ENCODE measurements at regions not wholly inside any gene's neighbourhood (a gene's known extent, or its start where the extent isn't known, plus 50 kb on each side); places are given as distances from the start of the nearest gene placed in this dataset.

- DNase-seq: no peak
- Histone ChIP-seq H3K36me3 (no peaks in the 10 kb centered on the region), H3K4me3 (no peak overlapping the region), H3K27ac (no peak overlapping the region), H3K9me3 (no peaks in the 10 kb centered on the region), H3K27me3 (no peaks in the 10 kb centered on the region), H3K4me1 (no peaks in the 10 kb centered on the region)
- TF ChIP-seq EP300 (IDR thresholded peaks at IDR 0.05; ENCODE audit: low read depth): no peak
- no peak for TF ChIP-seq POLR2AphosphoS5 (IDR thresholded peaks at IDR 0.05)
- no peak for TF ChIP-seq CTCF (IDR thresholded peaks at IDR 0.05)
- TF ChIP-seq POLR2A (IDR thresholded peaks at IDR 0.05): no peak
- intact Hi-C loops (cut with DNase I; ENCODE audit: low total_unique reads) (no loop called here), in situ Hi-C loops (cut with MboI; ENCODE audit: low pct_ligation_motif_present in 1 of 4, low pct_unique_long_range_greater_than_20kb in 1 of 4, low sequenced_read_pairs in 3 of 4) (no loop called here)
- WGBS, 2 donors (ENCODE audit: low coverage in 1 of 2): 47 to 65% methylated on average over 3 of the region's 3 CpGs
Measured at GRCh38 chr4:62881901-62882300, 1527.3 kb downstream of the TECRL start.

- DNase-seq: no peak
- H3K9me3 ChIP-seq: no peaks in the 10 kb centered on the region
- in situ Hi-C loops (cut with MboI; ENCODE audit: low pct_ligation_motif_present in 1 of 4, low pct_unique_long_range_greater_than_20kb in 1 of 4, low sequenced_read_pairs in 3 of 4) (no loop called here), intact Hi-C loops (cut with DNase I; ENCODE audit: low total_unique reads) (no loop called here)
- H3K27ac ChIP-seq: no peak overlapping the region
- H3K27me3 ChIP-seq: no peaks in the 10 kb centered on the region
- no peak overlapping the region for H3K4me3 ChIP-seq
- TF ChIP-seq EP300 (IDR thresholded peaks at IDR 0.05; ENCODE audit: low read depth) (no peak), POLR2AphosphoS5 (IDR thresholded peaks at IDR 0.05) (no peak), POLR2A (IDR thresholded peaks at IDR 0.05) (no peak), CTCF (IDR thresholded peaks at IDR 0.05) (no peak)
- WGBS, 2 donors (ENCODE audit: low coverage in 1 of 2): 48 to 62% methylated on average over 2 of the region's 2 CpGs
- no peaks in the 10 kb centered on the region for H3K4me1 ChIP-seq
- no peaks in the 10 kb centered on the region for H3K36me3 ChIP-seq
Measured at GRCh38 chr4:62881210-62881609, 1528.0 kb downstream of the TECRL start.

GRCh38 chr4:62872856-62873255 is 1536.4 kb downstream of the TECRL start:
- intact Hi-C loops (cut with DNase I; ENCODE audit: low total_unique reads): no loop called here
- H3K36me3 ChIP-seq: no peaks in the 10 kb centered on the region
- WGBS, 2 donors (ENCODE audit: low coverage in 1 of 2): 93 to 94% methylated on average over 3 of the region's 3 CpGs
- H3K4me3 ChIP-seq: no peak overlapping the region
- no peaks in the 10 kb centered on the region for H3K4me1 ChIP-seq
- H3K9me3 ChIP-seq: no peaks in the 10 kb centered on the region
- H3K27me3 ChIP-seq: no peaks in the 10 kb centered on the region
- no peak overlapping the region for H3K27ac ChIP-seq
- TF ChIP-seq EP300 (IDR thresholded peaks at IDR 0.05; ENCODE audit: low read depth) (no peak), POLR2A (IDR thresholded peaks at IDR 0.05) (no peak), POLR2AphosphoS5 (IDR thresholded peaks at IDR 0.05) (no peak), CTCF (IDR thresholded peaks at IDR 0.05) (no peak)
- in situ Hi-C loops (cut with MboI; ENCODE audit: low pct_ligation_motif_present in 1 of 4, low pct_unique_long_range_greater_than_20kb in 1 of 4, low sequenced_read_pairs in 3 of 4): no loop called here
- no peak for DNase-seq

GRCh38 chr4:62871078-62871477 is 1538.2 kb downstream of the TECRL start:
- H3K9me3 ChIP-seq: no peaks in the 10 kb centered on the region
- in situ Hi-C loops (cut with MboI; ENCODE audit: low pct_ligation_motif_present in 1 of 4, low pct_unique_long_range_greater_than_20kb in 1 of 4, low sequenced_read_pairs in 3 of 4) (no loop called here), intact Hi-C loops (cut with DNase I; ENCODE audit: low total_unique reads) (no loop called here)
- H3K4me3 ChIP-seq: no peak overlapping the region
- no peaks in the 10 kb centered on the region for H3K36me3 ChIP-seq
- no peaks in the 10 kb centered on the region for H3K27me3 ChIP-seq
- H3K27ac ChIP-seq: no peak overlapping the region
- TF ChIP-seq POLR2AphosphoS5 (IDR thresholded peaks at IDR 0.05) (no peak), CTCF (IDR thresholded peaks at IDR 0.05) (no peak), POLR2A (IDR thresholded peaks at IDR 0.05) (no peak), EP300 (IDR thresholded peaks at IDR 0.05; ENCODE audit: low read depth) (no peak)
- DNase-seq: no peak
- WGBS, 2 donors (ENCODE audit: low coverage in 1 of 2): 10 to 45% methylated on average over 1 of the region's 1 CpG
- no peaks in the 10 kb centered on the region for H3K4me1 ChIP-seq
